K562 (cell line): ENCODE measurements at regions not wholly inside any gene's neighbourhood (a gene's known extent, or its start where the extent isn't known, plus 50 kb on each side); places are given as distances from the start of the nearest gene placed in this dataset.

Source experiments
- ATAC-seq: fragments of 200-7000 bp; cut with Tn5 transposase; 3 replicates; pipeline ENCODE4 v1.9.1; 2020; ENCODE audit warnings: moderate library complexity
- BruUV-seq: library from RNA; stranded (reverse); fragments of 400-500 nt; replicated peaks from 2 replicates; lab custom pipeline; 2021; lab: Mats Ljungman, UMichigan
- CTCF ChIA-PET: fragments of 300-600 bp; formaldehyde crosslinking; extraction: SDS; loops from one replicate; lab custom pipeline; 2021; ENCODE audit warnings: low intra/inter-chr PET ratio; lab: Yijun Ruan, JAX
- POLR2A ChIA-PET: fragments of 300-600, 350-650 bp; sonication (Branson Sonifier 250); formaldehyde crosslinking; extraction: SDS; loops from one replicate; lab custom pipeline; 2021; ENCODE audit warnings: antibody characterized with exemption, inconsistent platforms; lab: Yijun Ruan, JAX
- DNase-seq, 4 experiments: peaks; one replicate each; pipeline versions ENCODE4 v3.0.0 to v3.0.0-alpha.2; 2011 to 2018; ENCODE audit warnings: low spot score in 3 of 4, mixed read lengths in 3 of 4; ENCODE audit errors: extremely low read depth in 1 of 4
- FAIRE-seq: peaks from 2 replicates; lab custom pipeline; 2011; peaks lifted over from hg19 to GRCh38; lab: Jason Lieb, UNC
- H2AFZ ChIP-seq: 2 replicates; pipeline ENCODE4 v1.6.0; 2011; ENCODE audit warnings: low read depth, low read length, control low read depth, inconsistent platforms
- H3K27ac ChIP-seq: fragments of 200-600 bp; 3 replicates; pipeline ENCODE4 v1.8.0; 2011; ENCODE audit warnings: low read depth, mild to moderate bottlenecking, control low read depth, inconsistent platforms, low read length, moderate library complexity, mixed read lengths; ENCODE audit errors: extremely low read depth
- H3K27me3 ChIP-seq, 2 experiments: fragments of 300-600 bp in 1 of 2; 2 replicates in 1 of 2; 3 replicates in 1 of 2; pipeline versions ENCODE4 v1.6.0 to v1.8.0; 2011; ENCODE audit warnings: inconsistent platforms in 2 of 2, low read length in 2 of 2, mild to moderate bottlenecking in 1 of 2, mixed read lengths in 1 of 2, moderate library complexity in 1 of 2; ENCODE audit not compliant: control insufficient read depth in 2 of 2, insufficient read depth in 2 of 2
- H3K36me3 ChIP-seq: fragments of 300-600 bp; 3 replicates; pipeline ENCODE4 v1.8.0; 2011; ENCODE audit warnings: mild to moderate bottlenecking, low read length, inconsistent platforms; ENCODE audit not compliant: control insufficient read depth, insufficient read depth
- H3K4me1 ChIP-seq, 2 experiments: fragments of 200-600 bp in 1 of 2; replicated peaks in 1 of 2; 2 replicates in 1 of 2; 3 replicates in 1 of 2; pipeline versions ENCODE4 v1.5.1 to v1.8.0; 2011; ENCODE audit warnings: inconsistent platforms in 2 of 2, low read length in 2 of 2, mild to moderate bottlenecking in 1 of 2, mixed read lengths in 1 of 2, moderate library complexity in 1 of 2; ENCODE audit not compliant: control insufficient read depth in 2 of 2, insufficient read depth in 2 of 2
- H3K4me2 ChIP-seq: 2 replicates; pipeline ENCODE4 v1.6.1; 2011; ENCODE audit warnings: low read length, control low read depth, inconsistent platforms, mixed read lengths; ENCODE audit not compliant: insufficient read depth
- H3K4me3 ChIP-seq: fragments of 200-600 bp; sonication (generic), shearing (Covaris generic); 2 replicates; pipeline ENCODE4 v1.5.1; 2016; ENCODE audit warnings: control low read depth, inconsistent platforms
- H3K79me2 ChIP-seq: fragments of 200-600 bp; 3 replicates; pipeline ENCODE4 v1.8.0; 2011; ENCODE audit warnings: low read length, inconsistent platforms; ENCODE audit not compliant: control insufficient read depth, insufficient read depth
- H3K9ac ChIP-seq, 2 experiments: 2 replicates each; pipeline versions ENCODE4 v1.6.0 to v1.6.1; 2011; ENCODE audit warnings: low read depth in 2 of 2, low read length in 2 of 2, control low read depth in 1 of 2, inconsistent platforms in 1 of 2, mild to moderate bottlenecking in 1 of 2, mixed read lengths in 1 of 2; ENCODE audit not compliant: insufficient read depth in 1 of 2
- H3K9me1 ChIP-seq: one replicate; pipeline ENCODE4 v1.6.0; 2011; ENCODE audit warnings: inconsistent platforms, mild to moderate bottlenecking, low read length, moderate library complexity; ENCODE audit not compliant: control insufficient read depth, insufficient read depth
- H3K9me3 ChIP-seq: replicated peaks from 2 replicates; pipeline ENCODE4 v1.5.1; 2011; ENCODE audit warnings: low read depth, low read length, inconsistent platforms; ENCODE audit not compliant: control insufficient read depth, insufficient read depth
- H4K20me1 ChIP-seq: replicated peaks from 2 replicates; pipeline ENCODE4 v1.6.1; 2011; ENCODE audit warnings: low read length, inconsistent platforms, mixed read lengths; ENCODE audit not compliant: control insufficient read depth, insufficient read depth
- ATF3 ChIP-seq, 2 experiments: fragments of 450-650 bp in 1 of 2; sonication (generic) in 1 of 2; formaldehyde crosslinking in 1 of 2; IDR thresholded peaks in 1 of 2; conservative IDR thresholded peaks in 1 of 2; 2 replicates each; pipeline versions ENCODE4 v1.6.1 to v1.8.1; 2016 to 2023; ENCODE audit warnings: mild to moderate bottlenecking in 2 of 2, moderate library complexity in 2 of 2, inconsistent platforms in 1 of 2, missing genetic modification reagents in 1 of 2
- BRCA1 ChIP-seq, 2 experiments: fragments of 450-650 bp in 1 of 2; sonication (generic) in 1 of 2; formaldehyde crosslinking in 1 of 2; IDR thresholded peaks; 2 replicates each; pipeline versions ENCODE4 v1.5.0 to v1.6.1; 2017 to 2020; ENCODE audit warnings: mild to moderate bottlenecking in 1 of 2, missing genetic modification reagents in 1 of 2
- GABPA ChIP-seq: fragments of 200-800 bp; sonication (Bioruptor generic); conservative IDR thresholded peaks from 2 replicates; pipeline ENCODE4 v1.6.1; 2016; ENCODE audit warnings: low read depth, missing genetic modification characterization, missing compliant biosample characterization
- HBP1 ChIP-seq: fragments of 450-650 bp; formaldehyde crosslinking; IDR thresholded peaks from 2 replicates; pipeline ENCODE4 v1.4.0; 2022; ENCODE audit warnings: missing genetic modification characterization
- HOXB6 ChIP-seq: fragments of 250-450 bp; sonication (Bioruptor Pico); IDR thresholded peaks from 2 replicates; pipeline ENCODE4 v1.5.1; 2022; ENCODE audit warnings: mild to moderate bottlenecking, borderline replicate concordance
- MED1 ChIP-seq: sonication (generic); formaldehyde crosslinking; IDR thresholded peaks from 2 replicates; pipeline ENCODE4 v1.8.1; 2023; ENCODE audit warnings: missing genetic modification reagents, borderline replicate concordance
- MYC ChIP-seq, 2 experiments: fragments of 250-450 bp in 1 of 2; sonication (Bioruptor Pico) in 1 of 2; IDR thresholded peaks; 2 replicates each; pipeline versions ENCODE4 v1.5.1 to v1.6.1; 2012 to 2021; ENCODE audit warnings: low read depth in 2 of 2, borderline replicate concordance in 1 of 2, improper control_type of control experiment in 1 of 2, low read length in 1 of 2, mild to moderate bottlenecking in 1 of 2, moderate library complexity in 1 of 2
- OTX1 ChIP-seq: fragments of 450-650 bp; formaldehyde crosslinking; IDR thresholded peaks from 2 replicates; pipeline ENCODE4 v1.4.0; 2022; ENCODE audit warnings: mild to moderate bottlenecking
- POLR2G ChIP-seq: fragments of 200-400 bp; formaldehyde crosslinking; IDR thresholded peaks from 2 replicates; pipeline ENCODE4 v1.6.1; 2017; ENCODE audit warnings: low read depth, mild to moderate bottlenecking, antibody characterized with exemption, low read length, moderate library complexity
- POU5F1 ChIP-seq: fragments of 150-350 bp; IDR thresholded peaks from 2 replicates; pipeline ENCODE4 v1.6.1; 2014; ENCODE audit warnings: borderline replicate concordance, low read length, low read depth, mild to moderate bottlenecking; ENCODE audit not compliant: partially characterized antibody
- SMC3 ChIP-seq: conservative IDR thresholded peaks from 2 replicates; pipeline ENCODE4 v1.6.1; 2011; ENCODE audit warnings: low read depth, low read length, improper control_type of control experiment; ENCODE audit not compliant: insufficient read depth
- SPI1 ChIP-seq: IDR thresholded peaks from 2 replicates; pipeline ENCODE4 v1.6.1; 2011; ENCODE audit warnings: low read depth, low read length, control low read depth, borderline replicate concordance
- XRCC4 ChIP-seq: IDR thresholded peaks from one replicate; pipeline ENCODE4 v1.6.1; 2011; ENCODE audit not compliant: insufficient read depth, insufficient read length; ENCODE audit errors: extremely low read depth
- ZBTB49 ChIP-seq: sonication (generic); formaldehyde crosslinking; IDR thresholded peaks from 2 replicates; pipeline ENCODE4 v1.8.0; 2022; ENCODE audit warnings: missing genetic modification reagents, mild to moderate bottlenecking, borderline replicate concordance
- ZKSCAN8 ChIP-seq: fragments of 200-800 bp; sonication (Bioruptor generic); IDR thresholded peaks from 2 replicates; pipeline ENCODE4 v1.6.1; 2016; ENCODE audit warnings: missing genetic modification characterization, missing compliant biosample characterization
- ZNF174 ChIP-seq: fragments of 250-450 bp; sonication (Bioruptor Pico); IDR thresholded peaks from 2 replicates; pipeline ENCODE4 v1.4.0; 2020; ENCODE audit warnings: mild to moderate bottlenecking
- WGBS: fragments of 100-300 bp; shearing (Covaris generic); methylation state at CpG from one replicate; pipeline ENCODE4 v1.1.6; 2016; ENCODE audit warnings: low coverage, mixed read lengths; ENCODE audit not compliant: insufficient coverage; ENCODE audit errors: missing lambda C conversion rate; 5-methylcytosine and 5-hydroxymethylcytosine counted together
- in situ Hi-C: fragments of 300-500 bp; cut with MboI; formaldehyde crosslinking; loops from 4 replicates; pipeline ENCODE4 v1.15.0; 2018; ENCODE audit warnings: inconsistent platforms, mixed read lengths
- intact Hi-C: fragments of 100-400 bp; cut with micrococcal nuclease; formaldehyde crosslinking; loops from 2 replicates; pipeline ENCODE4 v1.14.2; 2022

GRCh38 chr7:10038351-10038750, 935.3 kb upstream of the PHF14 start:
- intact Hi-C loops, result no loop called here
- no peaks in the 10 kb centered on the region for H3K79me2 ChIP-seq
- H3K4me2 ChIP-seq, result no peak overlapping the region
- CTCF ChIA-PET, result no interaction called here
- H3K4me1 ChIP-seq, result no peaks in the 10 kb centered on the region
- ATAC-seq, result no peak
- no peak overlapping the region for H3K4me3 ChIP-seq
- WGBS, result 0% methylated on average over 1 of the region's 1 CpG
- BruUV-seq, result no TSS peak
- FAIRE-seq, result no peak
- no peaks in the 10 kb centered on the region for H3K9me1 ChIP-seq
- no peaks in the 10 kb centered on the region for H3K36me3 ChIP-seq
- no peak overlapping the region for H3K9ac ChIP-seq
- no peak overlapping the region for H2AFZ ChIP-seq
- H3K9me3 ChIP-seq, result no peaks in the 10 kb centered on the region
- H3K27ac ChIP-seq, result no peak overlapping the region
- H4K20me1 ChIP-seq, result no peaks in the 10 kb centered on the region
- in situ Hi-C loops, result no loop called here
- POLR2A ChIA-PET, result no interaction called here
- no peak for DNase-seq
- H3K27me3 ChIP-seq, result no peaks in the 10 kb centered on the region
- TF ChIP-seq POU5F1 (no peak), SPI1 (no peak), GABPA (tag) (no peak), POLR2G (no peak), SMC3 (no peak), HOXB6 (CRISPR knock-in tag) (no peak), OTX1 (CRISPR knock-in tag) (no peak), ZKSCAN8 (CRISPR knock-in tag) (no peak), ZBTB49 (CRISPR knock-in tag) (no peak), ATF3 (IDR thresholded peaks at IDR 0.05) (no peak), ATF3 (CRISPR knock-in tag; conservative IDR thresholded peaks at IDR 0.05) (no peak), ZNF174 (no peak), BRCA1 (IDR thresholded peaks at IDR 0.05) (no peak), BRCA1 (CRISPR knock-in tag; IDR thresholded peaks at IDR 0.05) (no peak), MYC (IDR thresholded peaks at IDR 0.05; ENCODE audit: low read depth, low read length) (no peak), MYC (CRISPR knock-in tag; IDR thresholded peaks at IDR 0.05; ENCODE audit: borderline replicate concordance, low read depth) (no peak), XRCC4 (no peak), MED1 (no peak), HBP1 (CRISPR knock-in tag) (no peak)
